Thyroid gland (tissue), 4 donors: ENCODE measurements at regions not wholly inside any gene's neighbourhood (a gene's known extent, or its start where the extent isn't known, plus 50 kb on each side); places are given as distances from the start of the nearest gene placed in this dataset.

Source experiments
- POLR2A ChIP-seq, 2 donors: fragments of 450-650 bp; IDR thresholded peaks; one replicate each; pipeline ENCODE4 v1.6.1; 2017; ENCODE audit warnings: antibody characterized with exemption in 2 of 2, mild to moderate bottlenecking in 2 of 2, moderate library complexity in 1 of 2
- TF ChIP-seq, protein P1 (sequence below), 6 experiments: fragments of 200-600 bp in 3 of 6; fragments of 450-650 bp in 3 of 6; sonication (generic) in 3 of 6; IDR thresholded peaks; one replicate each; pipeline ENCODE4 v1.5.1; 2016 to 2019; ENCODE audit warnings: antibody characterized with exemption in 6 of 6, mild to moderate bottlenecking in 2 of 6, inconsistent platforms in 1 of 6, moderate library complexity in 1 of 6

DNA sequence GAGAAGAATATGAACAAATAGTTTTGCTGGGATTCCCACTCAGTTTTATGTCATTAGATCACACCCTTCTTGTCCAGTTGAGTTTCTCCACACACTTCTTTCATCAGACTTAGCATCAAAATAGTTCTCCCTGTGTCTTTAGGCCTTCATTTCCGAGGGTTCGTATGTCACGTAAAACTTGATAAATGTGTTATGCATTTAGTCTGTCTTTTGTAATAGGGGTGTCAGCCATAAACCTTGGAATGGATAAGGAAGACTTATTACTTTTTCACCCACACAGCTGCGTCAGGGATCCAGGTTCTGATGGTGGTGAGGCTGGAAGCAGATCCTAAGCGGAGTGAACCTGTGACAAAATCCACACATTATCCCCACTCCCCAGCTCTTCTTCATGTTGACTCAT, 246.8 kb downstream of the CD83 start:
- TF ChIP-seq, protein P1, sequence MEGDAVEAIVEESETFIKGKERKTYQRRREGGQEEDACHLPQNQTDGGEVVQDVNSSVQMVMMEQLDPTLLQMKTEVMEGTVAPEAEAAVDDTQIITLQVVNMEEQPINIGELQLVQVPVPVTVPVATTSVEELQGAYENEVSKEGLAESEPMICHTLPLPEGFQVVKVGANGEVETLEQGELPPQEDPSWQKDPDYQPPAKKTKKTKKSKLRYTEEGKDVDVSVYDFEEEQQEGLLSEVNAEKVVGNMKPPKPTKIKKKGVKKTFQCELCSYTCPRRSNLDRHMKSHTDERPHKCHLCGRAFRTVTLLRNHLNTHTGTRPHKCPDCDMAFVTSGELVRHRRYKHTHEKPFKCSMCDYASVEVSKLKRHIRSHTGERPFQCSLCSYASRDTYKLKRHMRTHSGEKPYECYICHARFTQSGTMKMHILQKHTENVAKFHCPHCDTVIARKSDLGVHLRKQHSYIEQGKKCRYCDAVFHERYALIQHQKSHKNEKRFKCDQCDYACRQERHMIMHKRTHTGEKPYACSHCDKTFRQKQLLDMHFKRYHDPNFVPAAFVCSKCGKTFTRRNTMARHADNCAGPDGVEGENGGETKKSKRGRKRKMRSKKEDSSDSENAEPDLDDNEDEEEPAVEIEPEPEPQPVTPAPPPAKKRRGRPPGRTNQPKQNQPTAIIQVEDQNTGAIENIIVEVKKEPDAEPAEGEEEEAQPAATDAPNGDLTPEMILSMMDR (IDR thresholded peaks at IDR 0.05), result no peak
- TF ChIP-seq POLR2A (IDR thresholded peaks at IDR 0.05), result no peak
